ENCODE measurements at regions not wholly inside any gene's neighbourhood (a gene's known extent, or its start where the extent isn't known, plus 50 kb on each side); places are given as distances from the start of the nearest gene placed in this dataset.

DNA sequence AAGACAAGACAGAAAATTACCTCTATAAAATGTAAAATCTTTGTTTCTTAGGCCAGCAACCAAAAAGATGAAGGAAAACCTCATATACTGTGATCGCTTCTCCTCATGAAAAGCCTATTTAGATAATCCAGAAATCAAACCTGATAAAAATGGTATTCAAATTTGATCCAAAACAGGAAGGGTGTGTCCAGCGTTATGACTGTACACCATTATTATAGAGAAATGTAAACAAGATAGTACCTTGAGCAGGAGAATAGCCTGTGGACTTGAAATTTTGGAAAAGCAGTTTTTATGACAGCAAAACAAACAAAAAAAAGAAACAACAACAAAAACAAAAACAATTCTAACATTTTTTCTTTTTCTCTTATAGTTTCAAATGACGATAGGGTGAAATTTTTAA is 1382.8 kb upstream of the CDH9 start:
- no peak for TF ChIP-seq GATA2 (IDR thresholded peaks at IDR 0.05; ENCODE audit: low read depth, low read length)
- TF ChIP-seq GATA3 (IDR thresholded peaks at IDR 0.05; ENCODE audit: low read depth, low read length) = no peak

DNA sequence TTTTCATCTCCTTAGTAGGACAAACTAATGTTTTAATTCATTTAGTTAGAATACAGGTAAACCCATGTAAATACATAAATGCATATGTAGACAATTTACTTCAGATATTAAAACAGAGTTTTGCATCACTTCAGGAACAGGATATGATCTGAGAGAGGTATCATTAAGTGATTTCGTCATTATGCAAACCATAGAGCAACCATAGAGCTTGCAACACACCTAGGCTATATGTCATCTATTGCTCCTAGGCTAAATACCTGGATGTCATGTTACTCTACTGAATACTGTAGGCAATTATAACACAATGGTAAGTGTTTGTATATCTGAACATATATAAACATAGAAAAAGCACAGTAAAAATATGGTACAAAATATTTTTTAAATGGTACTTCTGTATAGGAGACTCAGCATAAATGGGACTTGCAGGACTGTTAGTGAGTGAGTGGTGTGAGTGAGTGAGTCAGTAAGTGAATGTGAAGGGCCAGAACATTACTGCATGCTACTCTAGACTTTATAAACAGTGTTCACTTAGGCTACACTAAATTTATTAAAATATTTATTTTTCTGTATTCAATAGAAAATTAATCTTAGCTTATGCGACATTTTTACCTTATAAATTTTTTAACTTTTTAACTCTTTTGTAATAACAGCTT is 1377.5 kb upstream of the CDH9 start:
- TF ChIP-seq GATA2 (IDR thresholded peaks at IDR 0.05; ENCODE audit: low read depth, low read length) = no peak
- TF ChIP-seq GATA3 (IDR thresholded peaks at IDR 0.05; ENCODE audit: low read depth, low read length) = no peak

DNA sequence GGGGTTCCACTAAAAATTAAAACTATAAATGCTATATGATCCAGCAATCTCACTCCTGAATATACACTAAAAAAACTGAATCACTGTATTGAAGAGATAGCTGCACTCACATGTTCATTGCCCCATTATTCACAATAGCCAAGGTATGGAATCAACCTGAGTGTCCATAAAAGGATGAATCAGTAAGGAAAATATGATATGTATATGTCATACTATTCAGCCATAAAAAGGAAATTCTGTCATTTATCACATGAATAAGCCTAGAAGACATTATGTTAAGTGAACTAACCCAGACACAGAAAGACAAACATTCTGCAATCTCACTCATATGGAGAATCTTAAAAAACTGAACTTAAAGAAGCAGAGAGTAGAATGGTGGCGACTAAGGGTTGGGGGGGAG is 1376.2 kb upstream of the CDH9 start:
- TF ChIP-seq GATA2 (IDR thresholded peaks at IDR 0.05; ENCODE audit: low read depth, low read length) = no peak
- TF ChIP-seq GATA3 (IDR thresholded peaks at IDR 0.05; ENCODE audit: low read depth, low read length) = no peak

DNA sequence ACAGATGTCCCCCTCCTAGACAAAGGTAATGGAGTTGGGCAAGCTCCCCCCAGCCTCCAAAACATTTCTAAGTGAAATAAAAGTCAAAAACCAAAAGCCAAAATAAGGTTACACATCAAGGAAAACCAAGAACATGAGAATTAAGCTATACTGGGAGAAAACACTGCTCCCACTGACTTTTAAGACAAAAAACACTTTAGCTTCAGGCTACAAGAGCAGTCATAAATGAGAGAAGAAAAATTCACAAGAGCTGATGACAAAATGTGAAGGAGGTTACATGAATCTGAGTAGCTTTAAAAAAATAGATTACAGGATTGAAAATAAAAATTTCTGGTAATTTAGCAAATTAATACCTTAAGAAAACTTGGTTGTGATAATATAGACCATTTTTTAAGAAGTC is 1370.3 kb upstream of the CDH9 start:
- no peak for TF ChIP-seq GATA2 (IDR thresholded peaks at IDR 0.05; ENCODE audit: low read depth, low read length)
- TF ChIP-seq GATA3 (IDR thresholded peaks at IDR 0.05; ENCODE audit: low read depth, low read length) = no peak

DNA sequence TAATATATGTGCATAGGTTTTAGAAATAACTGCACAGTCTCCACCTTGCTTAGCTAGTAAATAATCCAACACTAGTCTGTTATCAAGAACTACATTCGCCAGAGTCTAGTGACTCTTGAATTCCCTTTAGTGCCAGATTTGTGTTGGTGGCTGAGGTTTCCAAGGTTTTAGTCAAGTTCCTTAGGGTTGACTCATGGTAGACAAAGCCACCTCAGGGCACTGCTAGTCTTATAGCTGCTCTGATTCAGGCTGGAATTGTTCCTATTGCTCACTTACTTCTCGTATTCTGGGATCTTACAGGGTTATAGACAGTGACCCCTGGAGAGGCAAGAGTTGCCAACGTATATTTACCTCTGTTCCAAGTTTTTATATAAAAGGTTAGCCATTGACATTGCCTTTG is 1369.8 kb upstream of the CDH9 start:
- TF ChIP-seq GATA3 (IDR thresholded peaks at IDR 0.05; ENCODE audit: low read depth, low read length) (no peak), GATA2 (IDR thresholded peaks at IDR 0.05; ENCODE audit: low read depth, low read length) (no peak)

DNA sequence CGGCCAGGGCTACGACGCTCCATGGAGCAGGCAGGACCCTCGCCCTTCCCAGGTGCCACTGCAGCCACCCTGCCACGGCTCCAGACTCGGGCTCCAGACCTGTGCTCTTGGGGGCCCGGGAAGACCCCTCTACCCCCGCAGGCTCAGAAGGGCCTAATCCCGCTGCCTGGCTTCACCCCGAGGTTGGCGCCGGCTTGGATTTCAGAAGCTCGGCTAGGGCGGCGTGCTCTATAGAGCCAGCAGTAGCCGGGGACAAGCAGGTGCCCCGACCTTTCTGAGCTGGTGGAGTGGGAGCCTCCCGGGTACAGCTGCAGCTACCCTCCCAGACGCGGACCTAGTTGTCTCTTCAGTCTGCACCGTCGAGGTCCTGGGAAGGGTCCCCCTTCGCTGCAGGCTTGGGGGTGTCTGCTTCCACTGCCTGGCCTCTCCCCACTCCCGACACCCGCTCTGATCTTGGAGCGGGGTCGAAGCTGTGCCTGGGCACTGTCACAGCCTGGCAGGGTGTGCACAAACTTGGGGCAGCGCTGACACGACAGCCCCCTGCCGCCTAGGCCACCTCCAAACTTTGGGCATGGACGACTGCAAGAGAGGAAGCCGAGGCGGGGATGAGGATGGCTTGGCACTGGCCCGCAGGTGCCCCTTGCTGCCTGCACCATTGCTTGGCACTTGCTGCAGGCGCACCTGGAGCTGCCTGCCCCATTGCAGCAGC is 1366.1 kb upstream of the CDH9 start:
- no peak for TF ChIP-seq GATA2 (IDR thresholded peaks at IDR 0.05; ENCODE audit: low read depth, low read length)

DNA sequence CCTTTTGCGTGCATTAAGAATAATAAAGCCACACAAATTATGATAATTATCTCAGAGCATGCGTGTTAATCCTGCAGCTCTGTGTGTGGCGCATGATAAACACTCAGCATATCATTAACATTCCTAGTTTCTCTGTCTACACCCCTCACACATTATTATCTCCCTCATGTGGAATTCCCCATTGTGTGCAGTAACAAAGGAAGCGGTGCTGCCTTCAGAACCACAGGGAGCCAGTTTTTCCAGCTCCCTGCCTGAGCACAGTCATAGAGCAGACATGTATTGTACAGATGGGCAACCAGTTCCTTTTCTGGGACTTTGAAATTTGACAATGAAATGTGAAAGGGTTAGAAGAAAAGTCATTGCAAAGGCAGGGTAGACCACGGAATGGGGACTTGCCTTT is 1365.5 kb upstream of the CDH9 start:
- no peak for TF ChIP-seq GATA2 (IDR thresholded peaks at IDR 0.05; ENCODE audit: low read depth, low read length)
- TF ChIP-seq GATA3 (IDR thresholded peaks at IDR 0.05; ENCODE audit: low read depth, low read length) = no peak

DNA sequence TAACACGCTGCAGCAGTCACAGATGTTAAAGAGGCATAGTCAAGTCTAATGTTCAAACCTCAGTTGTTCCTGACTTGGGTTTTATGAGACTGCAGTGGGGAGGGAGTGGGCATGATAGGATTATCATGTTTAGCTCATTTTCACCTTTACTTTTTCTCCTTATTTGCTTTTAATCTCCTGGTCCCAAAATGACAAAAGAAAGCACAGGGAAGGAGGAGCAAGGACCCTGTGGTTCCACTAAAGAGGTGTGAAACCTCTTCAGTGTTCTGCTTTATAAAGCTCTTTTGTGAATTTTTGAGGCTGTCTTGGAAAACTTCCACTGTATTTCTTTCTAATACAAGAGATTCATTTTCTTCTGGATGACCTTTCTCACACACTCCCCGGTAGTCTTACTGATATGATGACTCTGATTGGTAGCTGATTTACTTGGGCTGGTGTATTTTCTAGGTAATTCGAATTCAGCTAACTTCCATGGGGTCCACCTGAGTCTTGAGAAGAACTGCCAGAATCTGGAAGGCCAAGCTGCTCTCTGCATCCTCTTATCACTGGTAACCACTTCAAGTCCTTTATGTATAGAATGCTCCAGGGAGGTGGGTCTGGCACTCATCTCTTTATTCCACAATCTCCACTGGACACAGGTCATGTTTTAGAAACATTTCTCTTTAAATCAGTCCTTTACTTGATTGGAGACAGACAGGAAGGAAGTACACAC is 1364.4 kb upstream of the CDH9 start:
- TF ChIP-seq GATA2 (IDR thresholded peaks at IDR 0.05; ENCODE audit: low read depth, low read length) = no peak
- no peak for TF ChIP-seq GATA3 (IDR thresholded peaks at IDR 0.05; ENCODE audit: low read depth, low read length)

DNA sequence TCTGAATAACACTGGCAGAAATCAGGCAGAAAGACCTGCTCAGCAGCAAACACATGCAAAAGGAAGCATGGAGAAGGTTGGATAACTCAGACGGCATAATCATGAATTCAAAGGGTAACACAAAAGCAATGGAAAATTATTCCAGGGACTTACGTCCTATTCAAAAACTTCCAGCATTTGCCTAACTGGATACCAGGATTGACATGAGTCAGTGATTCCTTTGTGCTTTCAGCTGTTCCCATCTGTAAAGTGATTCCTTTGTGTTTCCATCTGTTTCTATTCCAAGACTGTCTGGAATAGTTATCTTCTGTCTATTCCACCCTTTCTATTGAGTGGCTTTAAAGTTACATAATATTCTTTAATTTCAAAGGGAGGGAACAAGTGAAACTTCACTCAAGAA is 1361.7 kb upstream of the CDH9 start:
- no peak for TF ChIP-seq GATA3 (IDR thresholded peaks at IDR 0.05; ENCODE audit: low read depth, low read length)
- TF ChIP-seq GATA2 (IDR thresholded peaks at IDR 0.05; ENCODE audit: low read depth, low read length) = no peak

DNA sequence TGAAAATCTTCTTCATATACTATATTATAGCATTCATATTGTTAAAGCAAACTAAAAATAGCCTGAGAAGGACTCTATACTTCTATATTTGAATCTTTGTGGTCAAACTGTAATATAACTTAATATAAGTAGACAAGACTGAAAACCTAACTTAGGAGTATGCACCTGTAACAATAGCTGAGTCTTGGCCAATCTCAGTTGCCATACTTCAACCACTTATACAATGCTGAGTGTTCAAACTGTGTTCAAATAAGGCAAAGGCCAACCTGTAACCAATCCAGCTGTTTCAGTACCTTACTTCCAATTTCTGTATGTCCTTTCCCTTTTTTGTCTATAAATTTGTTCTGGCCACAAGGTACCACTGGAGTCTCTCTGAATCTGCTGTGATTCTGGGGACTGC is 1360.8 kb upstream of the CDH9 start:
- TF ChIP-seq GATA2 (IDR thresholded peaks at IDR 0.05; ENCODE audit: low read depth, low read length) = no peak
- TF ChIP-seq GATA3 (IDR thresholded peaks at IDR 0.05; ENCODE audit: low read depth, low read length) = no peak

DNA sequence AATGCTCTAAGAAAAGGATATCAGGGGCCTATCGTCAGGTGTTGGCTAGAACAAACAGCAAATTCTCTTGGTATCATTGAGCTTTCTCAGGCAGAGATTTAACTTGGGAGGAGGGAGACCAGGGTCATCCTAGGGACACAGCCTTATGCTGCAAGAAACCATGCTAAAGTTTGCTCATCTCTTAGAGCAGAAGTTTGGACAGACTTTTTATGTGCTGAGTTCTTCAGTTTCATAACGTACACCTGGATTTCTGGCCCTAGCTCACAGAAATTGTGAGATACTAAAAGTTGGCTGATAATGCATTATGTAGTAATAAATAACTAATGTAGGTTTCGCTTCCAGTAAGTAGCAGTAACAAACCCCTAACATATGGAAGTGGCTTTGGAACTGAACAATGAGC is 1359.8 kb upstream of the CDH9 start:
- no peak for TF ChIP-seq GATA3 (IDR thresholded peaks at IDR 0.05; ENCODE audit: low read depth, low read length)
- TF ChIP-seq GATA2 (IDR thresholded peaks at IDR 0.05; ENCODE audit: low read depth, low read length) = no peak

DNA sequence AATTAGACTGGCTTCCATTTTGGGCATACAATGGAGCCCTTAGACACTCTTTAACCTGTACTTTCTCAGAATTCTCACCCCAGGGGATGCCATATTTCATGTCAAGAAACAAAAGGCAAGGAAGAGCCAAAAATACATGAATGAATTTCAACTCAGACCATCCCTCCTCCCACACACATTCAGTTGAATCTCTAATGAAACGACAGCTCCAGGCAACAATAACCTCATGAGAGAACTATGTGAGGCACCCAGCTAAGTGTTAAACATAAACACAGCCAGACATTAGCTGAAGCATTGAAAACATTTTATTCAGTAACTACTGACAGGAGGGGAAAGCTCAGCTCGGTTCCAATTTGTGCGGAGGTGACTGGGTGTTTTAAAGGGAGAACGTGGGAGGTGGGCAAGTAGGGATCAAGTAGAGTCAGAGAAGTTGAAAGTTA is 1359.1 kb upstream of the CDH9 start:
- no peak for TF ChIP-seq GATA2 (IDR thresholded peaks at IDR 0.05; ENCODE audit: low read depth, low read length)

DNA sequence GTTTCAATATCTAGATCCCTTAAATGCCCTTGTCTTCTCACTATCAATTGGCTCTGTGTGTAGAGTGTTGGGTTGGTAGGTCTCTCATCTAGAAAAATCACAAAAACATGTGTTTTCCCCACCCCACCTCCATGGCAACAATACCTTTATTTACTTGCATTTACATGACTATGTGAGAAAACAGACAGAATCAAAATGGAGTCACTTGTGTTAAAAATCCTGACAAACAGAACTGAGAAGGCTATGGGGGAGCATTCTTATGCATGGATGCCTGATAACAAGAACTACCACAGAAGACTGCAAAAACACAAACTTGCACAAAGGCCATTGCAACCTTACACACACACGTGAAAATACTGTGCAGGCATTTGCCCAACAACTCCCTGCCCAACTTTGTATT is 1352.9 kb upstream of the CDH9 start:
- TF ChIP-seq GATA3 (IDR thresholded peaks at IDR 0.05; ENCODE audit: low read depth, low read length) (no peak), GATA2 (IDR thresholded peaks at IDR 0.05; ENCODE audit: low read depth, low read length) (no peak)

DNA sequence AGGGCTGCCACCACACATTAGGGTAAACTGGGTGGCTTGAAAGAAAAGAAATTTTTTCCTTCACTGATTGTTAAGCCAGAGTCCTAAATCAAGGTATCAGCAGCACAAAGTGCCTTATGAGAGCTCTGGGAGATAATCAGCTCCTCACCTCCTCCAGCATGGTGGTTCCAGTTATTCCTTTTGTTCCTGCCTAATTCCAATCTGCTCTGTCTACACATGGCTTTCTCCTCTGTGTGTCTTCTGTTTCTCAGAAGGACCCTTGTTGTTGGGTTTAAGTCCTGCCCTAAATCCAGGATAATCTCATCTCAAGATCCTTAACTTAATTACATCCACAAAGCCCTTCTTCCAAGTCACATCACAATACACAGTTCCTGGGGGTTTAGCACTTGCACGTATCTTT is 1352.0 kb upstream of the CDH9 start:
- no peak for TF ChIP-seq GATA2 (IDR thresholded peaks at IDR 0.05; ENCODE audit: low read depth, low read length)
- TF ChIP-seq GATA3 (IDR thresholded peaks at IDR 0.05; ENCODE audit: low read depth, low read length) = no peak

DNA sequence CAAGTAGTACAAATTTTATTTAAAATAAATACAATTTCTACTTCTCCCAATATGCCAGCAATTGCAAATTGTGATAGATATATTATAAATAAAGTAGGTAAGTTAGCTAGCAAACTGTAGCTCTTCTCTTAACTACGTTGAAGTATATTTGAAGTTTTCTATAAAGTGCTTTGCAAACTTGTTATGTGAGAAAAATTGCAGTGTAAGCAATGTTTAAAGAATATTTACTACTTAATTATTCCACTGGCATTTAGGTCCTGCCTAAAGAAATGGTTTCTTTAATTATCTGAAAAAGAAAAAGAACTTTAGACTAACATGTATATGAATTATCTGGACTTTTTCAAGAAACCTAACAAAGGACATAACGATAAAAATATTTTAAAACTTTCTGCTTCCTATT is 1350.0 kb upstream of the CDH9 start:
- no peak for TF ChIP-seq GATA3 (IDR thresholded peaks at IDR 0.05; ENCODE audit: low read depth, low read length)
- TF ChIP-seq GATA2 (IDR thresholded peaks at IDR 0.05; ENCODE audit: low read depth, low read length) = no peak
